Prostate gland (tissue), 2 donors: ENCODE measurements at regions not wholly inside any gene's neighbourhood (a gene's known extent, or its start where the extent isn't known, plus 50 kb on each side); places are given as distances from the start of the nearest gene placed in this dataset.
A peak's percentile ranks its signal among the peaks of the same experiment; 100 is the strongest.

Experiments
- DNase-seq: peaks from one replicate; pipeline ENCODE4 v3.0.0-alpha.2; 2019; ENCODE audit warnings: low spot score
- H3K27ac ChIP-seq, 2 donors: fragments of 200-600 bp; sonication (generic); 2 replicates each; pipeline ENCODE4 v1.5.1; 2017 to 2019
- H3K27me3 ChIP-seq: fragments of 200-600 bp; sonication (generic); replicated peaks from 2 replicates; pipeline ENCODE4 v1.5.1; 2019; ENCODE audit not compliant: insufficient read depth
- H3K36me3 ChIP-seq, 2 donors: fragments of 200-600 bp; sonication (generic); 1 replicate in 1 of 2; 2 replicates in 1 of 2; pipeline versions ENCODE4 v1.5.1 to v1.8.1; 2017 to 2019
- H3K4me1 ChIP-seq: fragments of 200-600 bp; sonication (generic); replicated peaks from 2 replicates; pipeline ENCODE4 v1.5.1; 2019
- H3K4me3 ChIP-seq, 2 donors: fragments of 200-600 bp; sonication (generic); 2 replicates each; pipeline ENCODE4 v1.5.1; 2017 to 2019
- H3K9me3 ChIP-seq: fragments of 200-600 bp; sonication (generic); 2 replicates; pipeline ENCODE4 v1.5.1; 2017
- POLR2A ChIP-seq: fragments of 450-650 bp; IDR thresholded peaks from one replicate; pipeline ENCODE4 v1.6.1; 2016; ENCODE audit warnings: antibody characterized with exemption, mild to moderate bottlenecking
- POLR2AphosphoS5 ChIP-seq: sonication (generic); formaldehyde crosslinking; IDR thresholded peaks from one replicate; pipeline ENCODE4 v1.6.1; 2017; ENCODE audit warnings: antibody characterized with exemption
- WGBS: methylation state at CpG from one replicate; pipeline ENCODE4 v1.1.5; 2018; 5-methylcytosine and 5-hydroxymethylcytosine counted together
- intact Hi-C: fragments of 100-400 bp; cut with DNase I; formaldehyde crosslinking; loops from one replicate; pipeline ENCODE4 v1.14.2; 2022
- TF ChIP-seq, protein P1 (sequence below), 4 experiments: fragments of 200-600 bp in 2 of 4; fragments of 450-650 bp in 2 of 4; sonication (generic) in 2 of 4; IDR thresholded peaks; 1 replicate in 3 of 4; 2 replicates in 1 of 4; pipeline ENCODE4 v1.5.1; 2016 to 2019; ENCODE audit warnings: antibody characterized with exemption in 4 of 4, mild to moderate bottlenecking in 2 of 4, moderate library complexity in 2 of 4

DNA sequence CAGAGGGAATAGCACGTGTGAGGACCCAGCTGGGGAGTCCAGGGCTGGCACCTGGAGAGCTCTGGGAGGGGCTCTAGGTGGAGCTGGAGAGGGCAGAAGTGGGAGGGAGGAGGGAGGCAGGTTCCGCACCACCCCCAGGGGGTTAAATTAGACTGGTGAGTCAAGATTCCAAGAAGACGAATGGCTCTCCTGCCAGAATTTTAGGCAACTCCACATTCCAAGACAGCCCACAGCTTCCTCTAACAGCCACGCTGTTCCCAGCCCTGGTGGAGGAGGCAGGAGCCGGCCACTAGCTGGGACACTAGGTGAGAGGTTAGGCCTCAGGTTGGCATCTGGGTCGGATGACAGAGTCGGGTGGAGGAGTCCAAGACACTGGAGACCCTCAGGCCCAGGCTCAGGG is 60.2 kb downstream of the TFAP2C start:
- Histone ChIP-seq H3K4me1 (no peaks in the 10 kb centered on the region), H3K27ac (no peak overlapping the region), H3K4me3 (no peak overlapping the region), H3K9me3 (no peaks in the 10 kb centered on the region), H3K27me3 (peaks cover 6% of the 10 kb centered on the region), H3K36me3 (no peaks in the 10 kb centered on the region)
- TF ChIP-seq POLR2AphosphoS5: peak; percentile 7
- TF ChIP-seq, protein P1, sequence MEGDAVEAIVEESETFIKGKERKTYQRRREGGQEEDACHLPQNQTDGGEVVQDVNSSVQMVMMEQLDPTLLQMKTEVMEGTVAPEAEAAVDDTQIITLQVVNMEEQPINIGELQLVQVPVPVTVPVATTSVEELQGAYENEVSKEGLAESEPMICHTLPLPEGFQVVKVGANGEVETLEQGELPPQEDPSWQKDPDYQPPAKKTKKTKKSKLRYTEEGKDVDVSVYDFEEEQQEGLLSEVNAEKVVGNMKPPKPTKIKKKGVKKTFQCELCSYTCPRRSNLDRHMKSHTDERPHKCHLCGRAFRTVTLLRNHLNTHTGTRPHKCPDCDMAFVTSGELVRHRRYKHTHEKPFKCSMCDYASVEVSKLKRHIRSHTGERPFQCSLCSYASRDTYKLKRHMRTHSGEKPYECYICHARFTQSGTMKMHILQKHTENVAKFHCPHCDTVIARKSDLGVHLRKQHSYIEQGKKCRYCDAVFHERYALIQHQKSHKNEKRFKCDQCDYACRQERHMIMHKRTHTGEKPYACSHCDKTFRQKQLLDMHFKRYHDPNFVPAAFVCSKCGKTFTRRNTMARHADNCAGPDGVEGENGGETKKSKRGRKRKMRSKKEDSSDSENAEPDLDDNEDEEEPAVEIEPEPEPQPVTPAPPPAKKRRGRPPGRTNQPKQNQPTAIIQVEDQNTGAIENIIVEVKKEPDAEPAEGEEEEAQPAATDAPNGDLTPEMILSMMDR (IDR thresholded peaks at IDR 0.05): no peak
- peak; percentile 7 for DNase-seq
- intact Hi-C loops: no loop called here
- 22% methylated on average over 7 of the region's 7 CpGs for WGBS

GRCh38 chr20:56689852-56690485 is 60.9 kb downstream of the TFAP2C start:
- intact Hi-C loops: no loop called here
- 50% methylated on average over 8 of the region's 8 CpGs for WGBS
- peaks cover 6% of the 10 kb centered on the region for H3K27me3 ChIP-seq
- no peaks in the 10 kb centered on the region for H3K4me1 ChIP-seq
- no peak for DNase-seq
- no peaks in the 10 kb centered on the region for H3K36me3 ChIP-seq
- H3K9me3 ChIP-seq: no peaks in the 10 kb centered on the region
- H3K4me3 ChIP-seq: no peak overlapping the region
- TF ChIP-seq POLR2A (no peak), POLR2AphosphoS5 (no peak)
- TF ChIP-seq, protein P1 (IDR thresholded peaks at IDR 0.05): no peak
- no peak overlapping the region for H3K27ac ChIP-seq

DNA sequence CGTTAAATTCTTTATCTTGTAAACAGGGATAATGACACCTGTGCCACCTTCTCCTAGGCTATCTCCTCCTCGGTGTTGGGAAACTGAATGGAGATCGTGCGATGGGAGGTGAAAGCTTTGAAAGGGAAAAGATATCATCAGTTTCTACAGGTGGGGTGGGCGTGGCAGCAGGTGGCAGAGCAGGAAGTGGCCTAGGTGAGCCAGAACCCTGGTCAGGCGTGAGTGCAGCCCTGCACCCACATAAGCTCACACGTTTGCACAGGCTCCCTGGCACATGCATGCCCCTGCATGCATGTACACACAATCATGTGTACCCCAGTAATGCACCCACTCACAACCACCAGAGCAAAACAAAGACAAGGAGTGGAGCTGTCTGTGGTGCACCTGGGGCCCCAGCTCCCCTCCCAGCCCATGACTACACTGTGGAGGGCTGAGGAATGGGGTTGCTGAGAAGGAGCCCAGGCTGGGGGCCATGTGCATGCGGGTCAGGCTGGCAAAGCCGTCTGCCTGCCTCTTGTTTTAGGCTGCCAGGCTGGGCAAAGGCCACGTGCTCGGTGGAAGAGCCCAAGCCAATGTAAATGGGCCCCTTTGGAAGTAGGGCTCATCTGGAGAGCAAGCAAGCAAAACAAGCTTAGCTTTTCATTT is 61.5 kb downstream of the TFAP2C start:
- H3K27me3 ChIP-seq: peaks cover 6% of the 10 kb centered on the region
- no peaks in the 10 kb centered on the region for H3K4me1 ChIP-seq
- intact Hi-C loops: no loop called here
- H3K27ac ChIP-seq: no peak overlapping the region
- no peaks in the 10 kb centered on the region for H3K9me3 ChIP-seq
- H3K36me3 ChIP-seq: no peaks in the 10 kb centered on the region
- H3K4me3 ChIP-seq: no peak overlapping the region
- DNase-seq: no peak
- TF ChIP-seq POLR2AphosphoS5 (no peak), POLR2A (no peak)
- TF ChIP-seq, protein P1 (IDR thresholded peaks at IDR 0.05): no peak
- WGBS: 25% methylated on average over 11 of the region's 11 CpGs

DNA sequence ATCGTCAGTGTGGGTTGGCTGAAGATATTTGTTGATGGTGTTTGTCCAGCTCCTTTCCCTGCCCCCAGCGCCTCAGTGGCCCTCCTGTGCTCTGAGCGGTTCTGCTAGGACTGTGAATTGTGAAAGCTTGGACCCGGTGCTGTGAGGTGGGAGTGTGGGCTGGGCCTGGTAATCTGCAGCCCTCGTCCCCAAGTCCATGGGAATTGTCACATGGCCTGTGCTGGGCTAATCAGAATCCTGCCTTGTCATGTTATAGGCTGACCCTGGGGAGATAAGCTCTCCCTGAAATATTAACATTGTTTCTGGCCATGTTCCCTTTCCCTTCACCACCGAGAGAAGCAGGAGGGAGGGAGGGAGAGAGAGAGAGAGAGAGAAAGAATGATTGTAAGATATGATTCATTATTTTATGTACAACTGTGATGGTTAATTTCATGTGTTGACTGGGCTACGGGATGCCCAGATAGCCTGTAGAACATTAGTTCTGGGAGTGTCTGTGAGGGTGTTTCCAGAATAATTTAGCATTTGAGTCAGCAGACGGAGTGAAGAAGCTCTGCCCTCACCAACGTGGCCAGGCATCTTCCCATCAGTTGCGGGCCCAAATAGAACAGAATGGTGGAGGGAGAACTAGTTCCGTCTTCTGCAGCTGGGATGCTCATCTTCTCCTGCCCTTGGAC is 62.4 kb downstream of the TFAP2C start:
- Histone ChIP-seq H3K4me3 (no peak overlapping the region), H3K9me3 (no peaks in the 10 kb centered on the region), H3K4me1 (no peaks in the 10 kb centered on the region), H3K27ac (no peak overlapping the region), H3K36me3 (no peaks in the 10 kb centered on the region), H3K27me3 (peaks cover 6% of the 10 kb centered on the region)
- no peak for DNase-seq
- intact Hi-C loops: no loop called here
- 73% methylated on average over 11 of the region's 11 CpGs for WGBS
- no peak for TF ChIP-seq POLR2AphosphoS5
- no peak for TF ChIP-seq POLR2A
- TF ChIP-seq, protein P1 (IDR thresholded peaks at IDR 0.05): no peak
